ENCODE measurements at regions not wholly inside any gene's neighbourhood (a gene's known extent, or its start where the extent isn't known, plus 50 kb on each side); places are given as distances from the start of the nearest gene placed in this dataset.

- DNase-seq: no peak
Observed at GRCh38 chr4:110967936-110968335, 345.1 kb upstream of the PITX2 start.

GRCh38 chr4:110970642-110971041 lies 347.8 kb upstream of the PITX2 start:
- DNase-seq: no peak

- DNase-seq: no peak
Observed at GRCh38 chr4:110975338-110975737, 352.5 kb upstream of the PITX2 start.

DNA sequence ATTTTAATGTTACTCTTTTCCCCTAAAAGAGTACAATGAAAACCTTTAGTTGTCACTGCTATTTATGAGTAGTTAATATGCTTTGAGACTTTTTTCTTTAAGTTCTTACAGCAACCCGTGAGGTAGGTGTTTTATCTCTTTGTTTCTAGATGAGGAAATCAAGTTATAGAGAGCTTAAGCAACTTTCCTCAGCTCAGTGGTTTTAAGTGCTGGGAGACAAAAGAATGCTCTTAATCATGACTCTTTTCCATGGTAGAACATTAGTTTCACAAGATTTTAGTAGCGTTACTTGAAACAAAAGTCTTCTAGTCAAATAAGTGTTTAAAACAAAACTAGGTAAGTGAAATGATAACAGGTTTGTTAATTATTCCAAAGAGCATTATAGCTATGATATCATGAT lies 354.7 kb upstream of the PITX2 start:
- no peak for DNase-seq

- no peak for DNase-seq
Observed at GRCh38 chr4:110978761-110979160, 355.9 kb upstream of the PITX2 start.

DNA sequence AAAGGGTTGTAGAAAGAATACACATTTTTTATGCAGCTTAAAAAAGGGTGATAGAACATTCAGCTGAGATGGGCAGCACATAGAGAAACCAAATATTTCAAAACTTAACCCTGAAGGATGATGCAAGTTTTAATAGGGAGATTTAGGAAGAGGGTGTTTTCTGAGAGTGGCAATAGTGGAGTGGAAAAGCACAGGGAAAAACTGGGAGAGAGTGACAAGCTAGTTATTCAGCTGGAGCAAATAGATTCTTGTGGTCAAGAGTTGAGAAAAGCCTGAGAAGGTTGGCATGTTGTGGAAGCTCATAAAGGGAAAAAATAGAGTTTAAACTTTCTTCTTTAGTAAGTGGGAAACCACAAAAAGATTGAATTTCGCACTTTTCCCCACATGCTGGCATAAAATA lies 359.6 kb upstream of the PITX2 start:
- no peak for DNase-seq

- no peak for DNase-seq
Observed at GRCh38 chr4:110988722-110989121, 365.8 kb upstream of the PITX2 start.

DNA sequence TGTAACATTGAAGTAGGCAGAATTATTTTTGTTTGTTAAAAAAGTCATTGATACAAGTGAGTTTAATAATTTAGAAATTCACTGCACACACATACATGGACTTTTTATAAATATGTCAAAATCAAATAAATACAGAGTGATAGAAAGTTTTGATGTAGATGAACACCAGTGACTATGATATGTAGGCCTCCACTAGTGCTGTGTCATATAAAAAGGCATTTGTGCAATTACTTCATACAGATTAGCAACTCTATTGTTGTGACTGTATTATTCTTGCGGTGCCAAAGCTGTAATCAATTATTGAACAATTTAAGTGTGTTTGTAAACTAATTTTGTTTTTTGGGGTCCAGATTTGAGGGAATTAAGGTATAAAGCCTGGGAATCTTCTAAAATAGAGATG lies 366.2 kb upstream of the PITX2 start:
- DNase-seq: no peak

DNA sequence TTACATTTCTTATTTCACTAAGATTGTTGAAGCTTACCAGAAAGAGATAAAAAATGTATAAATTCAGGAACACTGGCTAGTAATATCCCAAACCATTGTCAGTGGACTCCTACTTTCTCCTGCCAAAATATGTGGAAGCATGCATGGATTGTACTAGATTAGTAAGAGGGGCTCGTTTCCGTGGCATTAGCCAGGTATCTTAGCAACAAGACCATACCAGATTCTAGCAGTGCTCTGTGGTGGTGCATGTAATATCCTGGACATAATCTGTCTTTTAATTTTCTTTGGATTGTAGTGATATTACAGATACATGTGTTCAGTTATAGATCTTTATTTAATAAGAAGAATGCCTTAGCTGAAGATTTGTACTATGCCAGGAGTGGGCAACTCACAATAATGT lies 371.9 kb upstream of the PITX2 start:
- no peak for DNase-seq

- no peak for DNase-seq
Observed at GRCh38 chr4:110998320-110998719, 375.4 kb upstream of the PITX2 start.

DNA sequence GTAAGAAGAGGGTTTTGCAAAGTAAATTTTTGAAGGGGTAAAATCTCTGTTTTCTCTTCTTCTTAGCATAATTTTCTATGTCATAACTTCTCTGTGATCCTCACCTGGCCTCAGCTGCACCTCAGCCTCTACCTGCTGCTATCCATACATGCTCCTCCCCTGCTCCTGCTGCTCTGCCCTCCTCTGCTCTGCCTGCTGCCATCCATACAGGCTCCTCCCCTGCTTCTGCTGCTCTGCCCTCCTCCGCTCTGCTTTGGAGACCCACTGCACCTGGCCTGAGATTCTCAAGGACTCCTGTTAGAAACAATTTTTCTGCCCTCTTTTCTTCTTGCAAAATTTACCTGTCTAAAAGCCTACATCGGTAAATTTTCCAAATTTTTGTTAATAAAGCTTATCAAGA lies 388.6 kb upstream of the PITX2 start:
- DNase-seq: no peak

DNA sequence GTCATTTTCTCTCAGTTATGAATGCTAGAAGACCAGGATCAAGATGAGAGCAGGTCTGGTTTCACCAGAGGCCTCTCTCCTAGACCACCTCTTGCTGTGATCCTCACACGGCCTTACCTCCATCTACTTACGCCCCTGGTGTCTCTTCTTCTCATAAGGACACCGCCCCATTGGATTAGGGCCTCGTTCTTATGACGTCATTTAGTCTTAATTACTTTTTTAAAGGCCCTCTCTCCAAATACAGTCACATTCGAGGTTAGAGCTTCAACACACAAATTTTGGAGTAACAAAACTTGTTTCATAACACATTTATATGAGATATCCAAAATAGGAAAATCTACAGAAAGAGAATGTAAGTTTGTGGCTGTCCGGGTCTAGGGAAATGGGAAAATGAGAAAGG lies 391.0 kb upstream of the PITX2 start:
- DNase-seq: no peak

GRCh38 chr4:111014537-111014936 lies 391.7 kb upstream of the PITX2 start:
- DNase-seq: no peak

DNA sequence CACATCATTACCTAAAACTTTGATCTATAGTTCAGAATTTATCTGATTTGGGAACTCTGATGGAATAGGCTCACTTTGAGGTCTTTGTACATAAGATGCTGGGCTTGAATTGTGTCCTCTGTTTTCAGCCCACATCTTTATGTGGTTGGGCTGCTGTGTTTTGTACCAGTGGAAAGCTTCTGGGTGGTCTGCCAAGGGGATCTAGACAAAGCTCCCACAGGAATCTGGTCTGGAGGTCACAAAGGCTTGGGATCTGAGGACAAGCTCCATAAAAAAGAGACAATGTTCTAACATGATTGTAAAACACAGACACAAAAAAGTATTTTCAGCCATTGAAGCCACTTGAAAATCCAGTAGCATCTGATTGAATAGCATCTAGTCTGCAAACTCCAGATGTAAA lies 393.5 kb upstream of the PITX2 start:
- no peak for DNase-seq

DNA sequence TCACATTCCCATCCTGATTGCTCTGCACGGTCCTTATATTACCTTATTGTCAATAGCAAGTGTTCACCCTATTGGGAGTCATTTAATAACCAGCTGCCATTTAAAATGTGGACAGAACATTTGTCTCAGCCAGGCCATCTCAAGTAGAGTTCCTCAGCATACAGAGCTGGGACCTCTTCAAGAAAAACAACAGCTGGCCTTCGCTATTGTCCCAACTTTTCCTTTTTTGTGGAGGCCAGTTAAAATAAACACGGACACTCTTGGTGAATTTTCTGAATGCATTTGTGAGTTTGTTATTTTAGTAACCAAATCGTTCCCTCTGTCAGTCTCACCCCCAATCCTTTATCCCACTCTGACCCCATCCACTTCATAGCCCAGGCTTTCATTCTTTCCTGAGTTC lies 395.3 kb upstream of the PITX2 start:
- DNase-seq: no peak

DNA sequence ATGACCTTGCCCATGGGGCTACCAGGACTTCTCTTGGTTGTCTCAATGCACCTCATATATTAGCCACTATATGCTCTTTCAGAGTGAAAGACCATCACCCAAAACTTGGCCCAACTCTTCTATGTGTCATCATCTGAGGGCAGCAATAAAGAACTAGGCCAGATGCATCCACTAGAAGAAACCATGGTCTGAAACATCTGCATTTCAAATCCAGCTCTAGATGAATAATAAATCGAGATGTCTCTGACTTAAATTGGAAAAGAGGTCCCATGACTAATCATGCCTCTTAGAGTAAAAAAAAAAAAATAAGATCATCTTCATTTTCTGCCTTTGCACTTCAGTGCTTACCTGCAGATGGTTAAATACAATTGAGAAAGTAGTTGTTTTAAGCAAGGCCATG lies 397.6 kb upstream of the PITX2 start:
- no peak for DNase-seq

DNA sequence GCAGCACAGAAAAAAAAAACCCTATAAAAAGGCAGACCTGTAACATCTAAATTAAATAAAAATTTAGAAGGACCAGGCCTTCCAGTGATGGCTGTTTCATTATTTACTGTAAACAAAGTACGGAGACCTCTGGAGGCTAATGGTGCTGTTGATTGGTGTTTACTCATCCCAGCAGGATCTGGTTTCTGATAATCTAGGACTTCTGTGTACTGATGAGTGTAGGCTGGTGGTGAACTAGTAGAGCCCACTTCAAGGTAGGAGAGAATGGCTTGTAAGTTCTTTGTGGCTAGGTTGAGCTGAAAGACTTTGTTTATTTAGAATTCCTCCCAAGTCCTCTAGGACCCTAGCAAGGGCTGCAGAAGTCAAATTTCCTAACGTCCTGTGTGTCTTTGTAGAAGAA lies 398.1 kb upstream of the PITX2 start:
- DNase-seq: no peak

DNA sequence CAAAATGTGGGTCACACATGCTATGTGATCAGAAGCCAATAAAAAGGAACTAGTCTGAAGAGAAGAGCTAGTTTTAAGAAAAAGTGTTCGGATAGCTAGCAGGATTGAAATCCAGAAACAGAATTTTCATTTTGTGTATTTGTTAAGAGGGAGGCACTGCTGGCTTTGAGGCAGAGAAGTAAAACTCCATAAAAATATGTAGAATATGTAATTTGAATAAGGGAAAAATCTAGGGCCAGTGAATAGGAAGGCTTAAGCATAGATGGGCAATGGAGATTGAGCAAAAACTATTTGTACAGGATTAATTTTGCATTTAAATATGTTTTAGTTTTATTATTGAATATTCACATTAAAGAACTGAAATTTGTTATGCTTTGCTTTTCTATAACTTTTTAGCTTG lies 399.9 kb upstream of the PITX2 start:
- DNase-seq: no peak

GRCh38 chr4:111027526-111027925 lies 404.6 kb upstream of the PITX2 start:
- no peak for DNase-seq

DNA sequence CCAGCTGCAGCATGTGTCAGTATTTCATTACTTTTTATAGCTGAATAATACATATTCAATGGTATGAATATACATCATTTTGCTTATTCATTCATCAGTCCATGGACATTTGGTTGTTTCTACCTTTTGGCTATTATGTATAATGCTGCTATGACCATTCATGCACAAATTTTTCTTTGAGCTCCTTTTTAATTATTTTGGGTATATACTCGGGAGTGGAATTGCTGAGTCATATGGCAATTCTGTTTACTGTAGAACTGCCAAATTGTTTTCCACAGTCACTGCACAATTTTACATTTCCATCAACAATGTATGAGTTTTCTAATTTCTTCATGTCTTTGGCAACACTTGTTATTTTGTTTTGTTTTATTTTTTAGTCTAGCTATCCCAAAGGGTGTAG lies 405.9 kb upstream of the PITX2 start:
- DNase-seq: no peak

GRCh38 chr4:111031001-111031579 lies 408.2 kb upstream of the PITX2 start:
- no peak for DNase-seq

GRCh38 chr4:111031596-111031995 lies 408.7 kb upstream of the PITX2 start:
- no peak for DNase-seq

DNA sequence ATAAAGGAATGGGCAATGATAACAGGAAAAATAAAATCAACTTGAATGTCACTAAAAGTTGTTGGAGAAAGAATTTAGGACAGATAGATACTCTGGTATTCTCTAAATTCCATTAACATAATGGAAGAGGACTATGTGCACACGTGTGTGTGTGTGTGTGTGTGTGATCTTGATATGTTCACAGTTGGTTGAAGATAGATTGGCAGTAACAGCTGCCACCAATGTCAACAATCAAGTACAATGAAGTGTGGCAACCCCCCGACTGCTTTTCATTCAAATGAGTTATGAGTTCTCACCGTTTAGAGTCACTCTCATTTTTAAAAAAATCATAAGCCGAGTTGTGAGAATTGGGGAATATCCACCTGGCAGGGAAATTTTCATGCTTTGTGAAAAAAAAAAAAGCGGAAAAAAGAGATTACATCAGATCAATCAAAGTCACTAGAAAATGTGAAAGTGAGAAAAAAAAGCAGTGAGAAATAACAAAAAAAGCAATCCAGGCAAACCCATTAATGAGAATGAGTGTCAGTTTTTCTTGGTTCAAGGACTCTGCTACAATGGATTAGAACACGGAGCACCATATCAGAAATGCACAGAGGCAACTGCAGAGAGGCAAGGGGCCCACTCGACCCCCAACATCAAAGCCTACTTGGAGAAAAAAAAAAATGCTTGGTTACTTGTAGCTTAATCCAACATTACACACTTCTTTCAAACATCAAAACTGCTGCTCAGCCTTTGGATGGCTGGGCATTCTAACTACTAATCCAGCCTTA lies 414.9 kb upstream of the PITX2 start:
- no peak for DNase-seq

DNA sequence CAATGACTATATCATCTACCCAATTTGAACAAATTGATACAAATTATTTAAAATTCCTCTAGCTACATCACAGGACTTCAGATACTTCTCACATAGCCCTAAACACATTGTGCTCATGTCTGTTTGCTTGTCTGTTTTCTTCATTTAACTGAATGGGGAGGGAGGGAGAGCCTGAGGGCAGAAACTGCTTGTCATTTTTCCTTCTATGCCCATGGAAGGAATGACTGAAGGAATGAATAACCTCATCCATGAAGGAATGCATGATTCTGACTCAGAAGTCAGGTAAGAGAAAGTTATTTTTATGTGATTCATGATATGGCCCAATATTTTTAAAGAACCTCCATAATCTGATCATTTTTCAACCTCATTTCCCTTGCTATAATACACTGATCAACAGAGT lies 418.0 kb upstream of the PITX2 start:
- no peak for DNase-seq

GRCh38 chr4:111043286-111043685 lies 420.4 kb upstream of the PITX2 start:
- no peak for DNase-seq
